ENCODE measurements at regions not wholly inside any gene's neighbourhood (a gene's known extent, or its start where the extent isn't known, plus 50 kb on each side); places are given as distances from the start of the nearest gene placed in this dataset.

- Histone ChIP-seq H4K91ac (ENCODE audit: insufficient read depth, low read depth, low read length) (peak overlapping the region; percentile 28; the same call in 1 of the 2 replicates), H3K79me1 (ENCODE audit: low read depth in 1 of 2, low read length in 2 of 2) (no peaks in the 10 kb centered on the region), H3K27ac (ENCODE audit: insufficient read depth, low read length) (no peak overlapping the region), H3K27me3 (ENCODE audit: control insufficient read depth, insufficient read depth, low read length) (no peaks in the 10 kb centered on the region), H4K8ac (ENCODE audit: low read depth in 2 of 2, low read length in 2 of 2) (peak overlapping the region in 1 of 2 experiments; percentile 44; a peak in 2 of 4 replicates), H3K36me3 (ENCODE audit: control insufficient read depth, insufficient read depth, low read length) (no peaks in the 10 kb centered on the region), H4K20me1 (ENCODE audit: insufficient read depth, low read length) (no peaks in the 10 kb centered on the region), H2AK5ac (ENCODE audit: low read depth, low read length) (peak overlapping the region; percentile 67; the same call in 1 of the 2 replicates), H3K4me3 (ENCODE audit: insufficient read depth, low read depth, low read length) (no peak overlapping the region), H2BK20ac (ENCODE audit: low read depth, low read length) (peak overlapping the region; percentile 54; the same call in 1 of the 2 replicates), H3K18ac (ENCODE audit: low read depth, low read length) (peak overlapping the region; percentile 73; the same call in 1 of the 2 replicates), H3K14ac (replicated peaks; ENCODE audit: low read depth, low read length) (no peak overlapping the region), H2AK9ac (replicated peaks; ENCODE audit: low read depth, low read length, poor library complexity) (no peak overlapping the region), H3K4ac (ENCODE audit: low read depth, low read length) (peak overlapping the region; percentile 48; the same call in 1 of the 2 replicates), H3K9me1 (ENCODE audit: insufficient read depth, low read length) (peaks cover 11% of the 10 kb centered on the region), H3K56ac (ENCODE audit: extremely low read depth, insufficient read depth, low read length) (peak overlapping the region; percentile 38; the same call in 1 of the 2 replicates), H2BK15ac (ENCODE audit: low read depth, low read length) (peak overlapping the region; percentile 33; the same call in 1 of the 3 replicates), H4K5ac (ENCODE audit: low read depth, low read length) (peak overlapping the region; percentile 43; the same call in 1 of the 2 replicates), H3K9me3 (ENCODE audit: control insufficient read depth, insufficient read depth, low read length) (no peaks in the 10 kb centered on the region), H2BK5ac (ENCODE audit: low read depth, low read length, poor library complexity, severe bottlenecking) (peak overlapping the region; percentile 33), H3K9ac (ENCODE audit: low read depth, low read length) (no peak overlapping the region), H3K4me1 (ENCODE audit: control insufficient read depth, insufficient read depth, low read length) (peaks cover 19% of the 10 kb centered on the region), H2AFZ (replicated peaks; ENCODE audit: low read length, poor library complexity) (no peak overlapping the region), H2BK120ac (ENCODE audit: low read depth, low read length) (peak overlapping the region; percentile 46), H3K23ac (ENCODE audit: low read depth, low read length) (no peak overlapping the region), H3K4me2 (ENCODE audit: low read depth, low read length) (peak overlapping the region; percentile 56)
- BruUV-seq (replicated peaks) = no TSS peak
- intact Hi-C loops (cut with micrococcal nuclease) = loop anchor here (10.0 kb wide), 1 partner anchor 780 kb away; the partner anchor contains the start of gene JAG1
- ChIA-PET CTCF (interaction anchor here (1.6 kb wide), 1 partner anchor 15 kb away, joined by 6 read pairs; no protein-coding TSS in a partner anchor), POLR2A (ENCODE audit: unreplicated experiment) (no interaction called here)
- WGBS, 2 experiments (ENCODE audit: extremely low coverage in 2 of 2, insufficient read length in 1 of 2) = no CpG with 5 or more reads among the region's 7 CpGs
- dilution Hi-C loops (cut with HindIII; ENCODE audit: low sequenced_read_pairs, unreplicated experiment) = no loop called here
- in situ Hi-C loops (cut with MboI; ENCODE audit: low sequenced_read_pairs) = no loop called here
- ATAC-seq (ENCODE audit: low read depth) (peak; percentile 63), DNase-seq (peak; percentile 78)
- TF ChIP-seq MAFK (IDR thresholded peaks at IDR 0.05; ENCODE audit: low read depth, low read length) (0 out of 2 replicates have a peak, but pooled peaks have one; percentile 6), NFE2L2 (IDR thresholded peaks at IDR 0.05; ENCODE audit: low read depth, low read length) (0 out of 2 replicates have a peak, but pooled peaks have one; percentile 28), FOS (IDR thresholded peaks at IDR 0.05; ENCODE audit: low read depth, low read length) (0 out of 2 replicates have a peak, but pooled peaks have one; percentile 9), MAZ (IDR thresholded peaks at IDR 0.05; ENCODE audit: borderline replicate concordance, low read depth, low read length) (no peak), ELK1 (IDR thresholded peaks at IDR 0.05; ENCODE audit: borderline replicate concordance, low read depth, low read length) (no peak)
Measured at GRCh38 chr20:11454966-11455799, 462.5 kb upstream of the BTBD3 start.
